ENCODE measurements at regions not wholly inside any gene's neighbourhood (a gene's known extent, or its start where the extent isn't known, plus 50 kb on each side); places are given as distances from the start of the nearest gene placed in this dataset.

DNA sequence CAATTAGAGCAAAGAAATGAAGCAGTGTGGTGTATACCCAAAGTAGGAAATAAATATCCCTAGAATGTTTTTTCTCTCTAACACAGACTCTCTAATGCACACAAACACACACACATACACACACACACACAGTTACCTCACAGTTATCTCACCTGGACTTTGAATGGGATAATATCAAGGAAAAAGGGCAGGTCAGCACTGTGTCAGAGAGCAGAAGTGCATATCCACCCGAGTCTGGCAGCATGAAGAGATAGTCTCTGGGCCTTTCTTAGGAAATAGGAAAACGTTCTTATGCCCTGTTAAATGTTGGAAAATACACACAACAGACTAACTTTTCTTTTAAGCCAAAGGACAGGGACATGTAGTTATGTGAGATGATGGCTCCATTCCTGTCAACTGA, 162.0 kb downstream of the COL6A3 start:
- DNase-seq = no peak

DNA sequence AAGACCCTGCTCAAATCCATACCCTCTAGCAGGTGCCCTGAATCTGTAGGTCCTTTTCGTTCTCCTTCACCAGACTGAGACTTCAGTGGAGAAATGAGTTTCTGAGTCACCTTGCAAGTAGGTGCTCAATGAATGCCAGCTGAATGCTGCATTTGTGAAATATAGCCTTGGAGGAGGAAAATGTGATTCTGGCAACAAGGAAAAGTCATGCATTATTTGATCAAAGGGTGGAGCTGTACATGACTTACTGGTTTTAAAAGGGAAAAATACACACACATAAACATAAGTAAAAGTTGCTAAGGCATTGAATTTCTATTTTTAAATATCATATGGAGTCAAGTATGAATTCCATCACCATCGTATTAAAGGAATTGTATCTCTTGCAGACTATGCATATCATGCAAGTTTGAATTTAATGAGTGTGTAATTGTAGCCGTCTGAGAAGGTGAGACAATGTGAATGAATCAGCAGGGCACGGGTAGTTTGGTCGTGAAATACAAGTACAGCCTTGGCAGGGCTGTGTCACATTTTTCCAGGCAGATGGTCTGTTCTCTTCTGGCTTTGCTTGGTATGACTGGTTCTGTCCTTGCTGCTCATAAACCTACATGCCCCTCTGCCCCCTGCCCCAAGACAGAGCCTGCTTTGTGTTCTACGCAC, 160.8 kb downstream of the COL6A3 start:
- DNase-seq = no peak

DNA sequence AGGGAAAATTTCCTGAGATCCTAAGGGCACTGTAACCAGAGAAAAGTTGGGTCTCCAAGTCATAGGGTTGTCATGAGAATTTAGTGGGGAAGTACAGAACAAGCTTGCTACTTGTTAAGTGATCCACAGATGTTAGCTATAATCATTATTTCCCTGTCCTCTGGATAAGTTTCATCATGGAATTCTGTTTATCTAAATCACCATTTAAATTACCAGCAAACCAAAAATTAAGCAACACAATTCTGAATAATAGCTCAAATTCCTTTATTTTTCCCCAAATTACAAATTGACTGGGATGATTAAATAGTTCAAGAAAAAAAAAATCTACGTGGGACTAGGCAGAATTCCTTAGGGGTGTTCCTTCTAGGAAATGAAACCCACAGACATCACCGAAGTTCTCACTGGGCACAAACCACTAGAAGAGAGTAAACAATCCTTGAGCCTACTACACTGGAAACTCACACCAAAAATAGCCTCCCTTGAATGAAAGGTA, 159.5 kb downstream of the COL6A3 start:
- DNase-seq = no peak

- no peak for DNase-seq
These were observed 158.9 kb downstream of the COL6A3 start for GRCh38 chr2:237254911-237255578.

DNA sequence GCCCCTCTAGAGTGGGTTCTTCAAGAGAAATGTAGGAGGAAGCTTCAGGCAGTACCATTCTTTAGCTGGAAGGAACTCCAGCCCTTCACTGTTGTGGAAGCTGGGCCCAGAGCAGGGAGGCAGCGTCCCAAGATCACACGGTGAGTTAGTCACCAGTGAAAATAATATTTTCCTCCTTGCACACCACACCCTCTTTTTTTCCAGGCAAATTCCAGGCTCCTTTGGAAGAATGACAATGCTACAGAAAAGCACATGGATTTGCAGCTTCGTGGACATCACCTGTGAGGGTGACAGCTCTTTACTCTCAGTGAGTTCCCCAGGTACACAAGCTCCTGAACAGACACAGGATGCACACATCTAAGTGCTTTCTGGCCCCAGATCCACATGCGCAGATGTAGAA, 157.1 kb downstream of the COL6A3 start:
- no peak for DNase-seq

DNA sequence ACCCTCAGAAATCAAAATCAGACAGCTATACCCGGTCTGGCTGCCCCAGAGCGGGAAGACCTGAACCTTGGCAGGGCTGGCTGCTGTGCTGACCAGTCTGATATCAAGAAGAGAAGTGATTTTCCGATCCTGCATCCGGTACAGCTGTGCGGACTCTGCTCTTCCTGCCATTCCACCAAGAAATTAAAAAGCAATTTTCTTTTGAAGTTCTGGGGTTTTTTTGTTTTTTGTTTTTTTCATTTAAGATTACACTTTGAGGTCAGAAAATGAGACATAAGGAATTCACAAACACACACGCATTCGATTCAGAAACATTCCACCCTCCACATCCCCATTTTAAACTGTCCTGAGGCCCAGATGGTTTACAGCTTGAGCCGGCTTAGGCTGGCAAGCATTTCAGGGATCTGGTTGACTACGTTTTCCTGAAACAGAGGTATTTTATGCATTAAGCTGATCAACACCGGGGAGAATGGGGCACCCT, 156.5 kb downstream of the COL6A3 start:
- no peak for DNase-seq

GRCh38 chr2:237258116-237258515, 155.8 kb downstream of the COL6A3 start:
- no peak for DNase-seq

- no peak for DNase-seq
These were observed 155.3 kb downstream of the COL6A3 start for GRCh38 chr2:237258615-237259014.

DNA sequence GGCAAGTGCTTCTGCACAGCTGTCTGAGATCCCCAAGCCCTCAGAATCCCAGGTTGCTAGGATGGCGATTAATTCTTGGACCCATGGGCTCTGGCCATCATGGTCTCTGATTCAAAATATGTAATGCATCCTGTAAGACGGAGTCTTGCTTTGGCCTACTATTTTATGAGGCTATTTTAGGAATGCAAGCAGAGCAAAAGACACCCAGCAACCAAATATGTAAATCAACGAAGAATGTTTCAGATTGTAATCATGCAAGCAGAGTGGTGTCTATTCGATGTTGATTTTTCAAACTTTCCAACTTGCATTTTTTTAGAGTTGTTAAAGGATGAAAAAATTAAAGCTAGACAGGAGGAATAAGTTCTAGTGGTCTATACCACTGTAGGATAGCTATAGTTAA, 154.8 kb downstream of the COL6A3 start:
- DNase-seq = no peak

DNA sequence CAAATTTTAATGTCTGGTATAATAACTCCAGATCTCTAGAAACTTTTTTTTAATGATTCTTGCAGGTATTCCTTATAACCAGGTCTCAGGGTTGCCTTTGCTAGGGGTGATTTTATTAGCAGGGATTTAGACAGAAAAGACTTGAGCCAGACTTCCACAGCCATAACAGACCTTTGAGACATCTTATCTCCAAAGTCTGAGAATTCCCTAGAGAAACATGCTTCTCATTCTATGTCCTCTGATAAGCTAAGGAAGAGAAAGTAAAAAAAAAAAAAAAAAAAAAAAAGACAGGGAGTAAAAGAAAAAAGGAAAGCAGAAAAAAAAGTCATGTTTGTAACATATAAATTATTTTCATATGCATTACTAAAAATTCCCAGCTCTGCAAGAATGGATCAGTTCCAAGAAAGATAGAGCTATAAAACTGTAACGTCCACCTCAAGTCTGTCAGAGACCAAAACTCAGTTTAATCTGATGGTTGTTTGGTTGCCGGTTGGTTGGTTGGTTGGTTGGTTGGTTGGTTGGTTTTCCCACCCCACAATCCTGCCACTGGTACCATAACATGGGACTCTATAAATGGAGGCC, 153.8 kb downstream of the COL6A3 start:
- no peak for DNase-seq

GRCh38 chr2:237260686-237261085, 153.3 kb downstream of the COL6A3 start:
- no peak for DNase-seq

DNA sequence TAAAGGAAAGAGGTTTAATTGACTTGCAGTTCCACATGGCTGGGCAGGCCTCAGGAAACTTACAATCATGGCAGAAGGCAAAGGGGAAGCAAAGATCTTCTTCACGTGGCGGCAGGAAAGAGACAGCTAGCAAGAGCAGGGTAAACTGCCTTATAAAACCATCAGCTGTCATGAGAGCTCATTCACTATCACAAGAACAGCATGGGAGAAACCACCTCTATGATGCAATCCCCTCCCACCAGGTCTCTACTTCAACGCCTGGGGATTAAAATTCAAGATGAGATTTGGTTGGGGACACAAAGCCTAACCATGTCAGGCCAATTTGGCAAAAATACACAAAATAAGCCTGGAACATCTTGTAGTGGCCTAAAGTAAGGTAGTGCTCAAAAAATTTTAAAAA, 152.6 kb downstream of the COL6A3 start:
- DNase-seq = no peak

DNA sequence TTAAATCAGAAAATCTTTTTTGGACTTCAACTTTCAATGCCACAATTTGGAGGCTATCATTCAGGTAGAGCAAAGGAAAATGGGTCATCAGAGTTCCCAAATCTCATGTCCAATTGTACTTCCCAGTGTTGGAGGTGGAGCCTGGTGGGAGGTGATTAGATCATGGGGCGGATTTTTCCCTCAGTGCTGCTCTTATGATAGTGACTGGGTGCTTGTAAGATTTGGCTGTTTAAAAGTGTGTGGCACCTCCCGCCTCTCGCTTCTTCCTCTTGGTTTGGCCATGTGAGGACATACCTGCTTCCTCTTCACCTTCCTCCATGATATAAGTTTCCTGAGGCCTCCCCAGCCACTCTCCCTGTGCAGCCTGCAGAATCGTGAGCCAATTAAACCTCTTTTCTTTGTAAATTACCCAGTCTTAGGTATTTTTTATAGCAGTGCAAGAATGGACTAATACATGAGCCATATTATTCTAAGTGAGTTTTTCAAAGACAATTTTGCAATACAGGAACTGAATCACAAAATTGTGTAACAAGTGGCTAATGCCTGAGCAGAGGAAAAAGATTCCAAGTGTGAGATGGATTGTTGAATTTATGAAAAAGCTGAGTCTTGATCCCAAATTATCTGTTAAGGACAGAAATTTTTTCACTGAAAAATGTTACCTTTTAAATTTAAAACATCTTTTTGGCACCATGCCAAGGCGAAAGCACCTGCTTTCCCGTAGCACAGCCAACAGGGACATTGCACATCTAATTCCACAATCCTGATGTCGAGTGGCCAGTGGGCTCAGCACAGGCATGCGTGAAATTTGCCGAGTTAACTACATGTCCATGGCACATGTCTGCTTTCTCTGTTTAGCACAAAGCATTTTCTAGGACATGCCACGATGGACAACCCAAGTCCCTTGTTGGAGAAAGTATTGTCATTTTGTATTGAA, 150.9 kb downstream of the COL6A3 start:
- no peak for DNase-seq

- no peak for DNase-seq
These were observed 149.3 kb downstream of the COL6A3 start for GRCh38 chr2:237264480-237265219.

DNA sequence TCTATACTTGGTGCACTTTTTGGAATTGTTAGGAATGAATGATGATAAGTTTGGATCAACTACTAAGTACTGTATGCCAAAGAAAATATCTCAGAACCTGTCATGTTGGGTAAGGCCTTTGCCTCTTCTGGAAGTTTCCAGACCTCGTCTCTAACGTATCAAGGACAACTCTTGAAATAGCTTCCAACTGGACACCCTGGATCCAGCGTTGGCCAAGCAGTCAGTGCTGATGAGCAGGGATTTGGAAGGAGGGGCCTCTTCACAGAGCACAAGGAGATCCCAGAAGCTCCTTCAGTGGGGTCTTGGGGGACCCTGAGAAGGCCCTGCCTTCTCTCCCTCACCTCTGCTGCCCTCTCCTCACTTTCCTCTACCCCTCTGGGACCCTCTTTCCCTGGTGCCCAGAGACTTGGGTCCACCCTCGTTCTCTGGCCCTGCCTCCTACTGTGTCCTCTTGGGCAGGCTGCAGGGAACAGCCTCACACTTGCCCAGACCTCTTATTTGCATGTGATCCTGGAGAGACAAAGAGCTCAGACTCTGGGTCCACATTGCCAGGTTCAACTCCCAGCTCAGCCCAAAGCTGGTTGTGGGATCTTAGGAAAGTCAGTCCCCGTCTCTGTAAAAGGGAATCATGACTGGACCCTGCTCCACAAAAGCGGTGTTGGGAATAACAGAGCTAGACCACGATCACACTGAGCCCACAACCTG, 145.8 kb downstream of the COL6A3 start:
- no peak for DNase-seq

DNA sequence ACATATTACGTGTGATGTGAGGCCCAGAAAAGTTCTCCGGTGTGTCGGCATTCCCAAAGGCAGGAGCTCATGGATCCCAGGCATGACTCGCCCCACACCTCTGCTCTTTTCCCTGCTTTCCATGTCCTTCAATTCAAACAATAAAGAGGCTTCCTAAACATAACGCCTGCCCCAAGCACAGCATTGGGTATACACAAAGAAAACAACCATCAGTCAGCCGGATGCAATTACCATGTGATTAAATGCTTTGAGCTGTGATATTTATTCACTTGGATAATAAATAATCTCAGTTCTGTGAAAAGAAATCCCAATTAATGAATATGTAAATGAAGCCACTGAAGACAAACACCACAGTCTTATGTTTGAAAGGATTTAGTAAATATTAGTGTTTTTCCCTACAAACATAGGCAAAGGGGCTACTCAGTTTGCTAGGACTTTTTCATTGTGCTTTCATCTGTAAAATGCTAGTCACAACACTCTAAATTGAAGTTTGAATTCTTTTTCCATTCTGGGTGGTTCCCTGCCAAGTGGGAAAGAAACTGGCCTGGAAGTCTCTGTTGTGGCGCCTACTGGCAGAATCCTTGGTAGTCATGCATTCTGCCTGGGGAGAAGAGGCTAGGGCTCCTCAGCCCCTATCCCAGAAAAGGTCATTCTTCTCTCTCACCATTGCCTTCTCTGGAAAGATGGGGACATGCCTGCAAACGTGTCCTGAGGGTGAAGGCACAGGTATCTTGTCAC, 144.7 kb downstream of the COL6A3 start:
- no peak for DNase-seq

GRCh38 chr2:237270520-237270919, 143.4 kb downstream of the COL6A3 start:
- DNase-seq = no peak

GRCh38 chr2:237271698-237272652, 142.0 kb downstream of the COL6A3 start:
- no peak for DNase-seq
